PC-9 (cell line): ENCODE measurements at regions not wholly inside any gene's neighbourhood (a gene's known extent, or its start where the extent isn't known, plus 50 kb on each side); places are given as distances from the start of the nearest gene placed in this dataset.

Experiments used
- BruUV-seq: library from RNA; stranded (reverse); fragments of 400-500 nt; replicated peaks from 2 replicates; lab custom pipeline; 2021; lab: Mats Ljungman, UMichigan
- CTCF ChIA-PET: fragments of 300-600 bp; sonication (Branson Sonifier 250); formaldehyde crosslinking; loops from one replicate; lab custom pipeline; 2022; ENCODE audit warnings: antibody characterized with exemption; lab: Charles Lee
- POLR2A ChIA-PET: fragments of 300-600 bp; sonication (Branson Sonifier 250); formaldehyde crosslinking; loops from one replicate; lab custom pipeline; 2022; ENCODE audit warnings: antibody characterized with exemption; ENCODE audit not compliant: unreplicated experiment; lab: Charles Lee
- DNase-seq, 2 experiments: peaks; one replicate each; pipeline versions ENCODE4 v3.0.0 to v3.0.0-alpha.2; 2015 to 2022; ENCODE audit warnings: mixed read lengths in 1 of 2
- H2AFZ ChIP-seq: fragments of 200-600 bp; sonication (generic); 2 replicates; pipeline ENCODE4 v1.8.1; 2017; ENCODE audit warnings: antibody characterized with exemption
- H3F3A ChIP-seq: fragments of 200-600 bp; sonication (generic); 2 replicates; pipeline ENCODE4 v1.8.1; 2017; ENCODE audit warnings: antibody characterized with exemption, mild to moderate bottlenecking, low read depth; ENCODE audit not compliant: insufficient read depth
- H3K27ac ChIP-seq: fragments of 200-600 bp; sonication (generic); 2 replicates; pipeline ENCODE4 v1.6.1; 2016; ENCODE audit warnings: mixed run types
- H3K27me3 ChIP-seq: fragments of 200-600 bp; sonication (generic); 2 replicates; pipeline ENCODE4 v1.6.1; 2016; ENCODE audit warnings: low read depth, mixed run types; ENCODE audit not compliant: insufficient read depth
- H3K36me3 ChIP-seq: fragments of 200-600 bp; sonication (generic); 2 replicates; pipeline ENCODE4 v1.6.1; 2016; ENCODE audit warnings: low read depth, mixed run types
- H3K4me1 ChIP-seq: fragments of 200-600 bp; sonication (generic); replicated peaks from 2 replicates; pipeline ENCODE4 v1.6.1; 2016; ENCODE audit warnings: mixed run types; ENCODE audit not compliant: insufficient read depth
- H3K4me2 ChIP-seq: fragments of 200-600 bp; sonication (generic); 2 replicates; pipeline ENCODE4 v1.6.1; 2017; ENCODE audit warnings: mixed run types
- H3K4me3 ChIP-seq: fragments of 200-600 bp; sonication (generic); 2 replicates; pipeline ENCODE4 v1.6.1; 2016; ENCODE audit warnings: mixed run types
- H3K79me2 ChIP-seq: fragments of 200-600 bp; sonication (generic); 2 replicates; pipeline ENCODE4 v1.6.1; 2017; ENCODE audit warnings: low read depth, mixed run types
- H3K9me2 ChIP-seq: fragments of 200-600 bp; sonication (generic); 2 replicates; pipeline ENCODE4 v1.8.1; 2017; ENCODE audit warnings: mild to moderate bottlenecking; ENCODE audit not compliant: insufficient read depth
- H3K9me3 ChIP-seq: fragments of 200-600 bp; sonication (generic); 2 replicates; pipeline ENCODE4 v1.8.1; 2016; ENCODE audit warnings: low read depth; ENCODE audit not compliant: insufficient read depth
- H4K20me1 ChIP-seq: fragments of 200-600 bp; sonication (generic); 2 replicates; pipeline ENCODE4 v1.8.1; 2017; ENCODE audit not compliant: insufficient read depth
- CTCF ChIP-seq: fragments of 200-600 bp; sonication (generic); conservative IDR thresholded peaks from 2 replicates; pipeline ENCODE4 v1.6.1; 2017; ENCODE audit warnings: mixed run types, antibody characterized with exemption, mild to moderate bottlenecking, moderate library complexity
- EZH2 ChIP-seq: fragments of 200-600 bp; sonication (generic); IDR thresholded peaks from 2 replicates; pipeline ENCODE4 v1.8.0; 2017; ENCODE audit warnings: antibody characterized with exemption, low read depth
- intact Hi-C: fragments of 100-400 bp; cut with micrococcal nuclease; formaldehyde crosslinking; loops from one replicate; pipeline ENCODE4 v1.10.0; 2022; ENCODE audit not compliant: unreplicated experiment

DNA sequence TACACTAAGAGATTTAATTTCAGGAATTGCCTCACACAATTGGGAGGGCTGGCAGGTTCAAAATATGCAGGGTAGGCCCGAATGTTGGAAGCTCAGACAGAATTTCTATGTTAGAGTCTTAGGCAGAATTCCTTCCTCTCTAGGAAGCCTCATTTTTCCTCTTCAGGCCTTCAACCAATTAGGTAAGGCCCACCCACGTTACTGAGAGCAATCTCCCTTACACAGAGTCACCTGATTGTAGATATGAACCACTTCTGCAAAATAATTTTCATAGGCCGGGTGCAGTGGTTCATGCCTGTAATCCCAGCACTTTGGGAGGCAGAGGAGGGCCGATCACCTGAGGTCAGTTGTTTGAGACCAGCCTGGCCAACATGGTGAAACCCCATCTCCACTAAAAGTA is 50.2 kb upstream of the HIVEP1 start:
- H3K4me1 ChIP-seq = no peaks in the 10 kb centered on the region
- H3K4me2 ChIP-seq = no peak overlapping the region
- H3K79me2 ChIP-seq = no peaks in the 10 kb centered on the region
- DNase-seq = no peak
- no peak overlapping the region for H3K27ac ChIP-seq
- H3K27me3 ChIP-seq = no peaks in the 10 kb centered on the region
- no peaks in the 10 kb centered on the region for H4K20me1 ChIP-seq
- H3K9me2 ChIP-seq = no peaks in the 10 kb centered on the region
- H3K4me3 ChIP-seq = no peak overlapping the region
- no peak overlapping the region for H2AFZ ChIP-seq
- BruUV-seq = no TSS peak
- H3F3A ChIP-seq = no peaks in the 10 kb centered on the region
- POLR2A ChIA-PET = no interaction called here
- 0 out of 2 replicates have a peak, but pooled peaks cover 2% of the 10 kb centered on the region for H3K9me3 ChIP-seq
- intact Hi-C loops = no loop called here
- CTCF ChIA-PET = no interaction called here
- H3K36me3 ChIP-seq = no peaks in the 10 kb centered on the region
- TF ChIP-seq EZH2 (no peak), CTCF (no peak)

GRCh38 chr6:11960909-11961779 is 51.0 kb upstream of the HIVEP1 start:
- DNase-seq = no peak
- TF ChIP-seq EZH2 (no peak), CTCF (no peak)
- no peaks in the 10 kb centered on the region for H3K36me3 ChIP-seq
- no peaks in the 10 kb centered on the region for H3K9me2 ChIP-seq
- intact Hi-C loops = no loop called here
- POLR2A ChIA-PET = no interaction called here
- no peak overlapping the region for H3K4me2 ChIP-seq
- no peaks in the 10 kb centered on the region for H3K27me3 ChIP-seq
- H3K4me1 ChIP-seq = no peaks in the 10 kb centered on the region
- no peaks in the 10 kb centered on the region for H3F3A ChIP-seq
- no peak overlapping the region for H3K27ac ChIP-seq
- H3K4me3 ChIP-seq = no peak overlapping the region
- H2AFZ ChIP-seq = no peak overlapping the region
- 0 out of 2 replicates have a peak, but pooled peaks cover 5% of the 10 kb centered on the region for H3K9me3 ChIP-seq
- BruUV-seq = no TSS peak
- no peaks in the 10 kb centered on the region for H3K79me2 ChIP-seq
- CTCF ChIA-PET = no interaction called here
- H4K20me1 ChIP-seq = no peaks in the 10 kb centered on the region

DNA sequence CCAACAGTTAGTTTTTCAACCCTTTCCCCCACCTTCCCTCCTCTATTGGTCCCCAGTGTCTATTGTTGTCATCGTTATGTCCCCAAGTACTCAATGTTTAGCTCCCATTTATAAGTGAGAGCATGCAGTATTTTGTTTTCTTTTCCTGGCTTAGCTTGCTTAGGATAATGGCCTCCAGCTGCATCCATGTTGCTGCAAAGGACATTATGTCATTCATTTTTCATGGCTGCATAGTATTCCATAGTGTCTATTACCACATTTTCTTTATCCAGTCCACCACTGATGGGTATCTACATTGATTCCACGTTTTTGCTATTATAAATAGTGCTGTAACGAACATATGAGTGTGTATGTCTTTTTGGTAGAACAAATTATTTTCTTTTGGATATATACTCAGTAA is 55.3 kb upstream of the HIVEP1 start:
- H3K36me3 ChIP-seq = no peaks in the 10 kb centered on the region
- intact Hi-C loops = no loop called here
- CTCF ChIA-PET = no interaction called here
- H2AFZ ChIP-seq = no peak overlapping the region
- H3K4me1 ChIP-seq = no peaks in the 10 kb centered on the region
- no peaks in the 10 kb centered on the region for H3K9me2 ChIP-seq
- no peak overlapping the region for H3K4me2 ChIP-seq
- no peak for DNase-seq
- no peak for TF ChIP-seq EZH2
- TF ChIP-seq CTCF = no peak
- no peaks in the 10 kb centered on the region for H3K79me2 ChIP-seq
- H3F3A ChIP-seq = no peaks in the 10 kb centered on the region
- POLR2A ChIA-PET = no interaction called here
- no peaks in the 10 kb centered on the region for H4K20me1 ChIP-seq
- no TSS peak for BruUV-seq
- H3K9me3 ChIP-seq = 0 out of 2 replicates have a peak, but pooled peaks cover 5% of the 10 kb centered on the region
- H3K27ac ChIP-seq = no peak overlapping the region
- H3K27me3 ChIP-seq = no peaks in the 10 kb centered on the region
- H3K4me3 ChIP-seq = no peak overlapping the region
